Endothelial cell of umbilical vein (primary cell): ENCODE measurements at regions not wholly inside any gene's neighbourhood (a gene's known extent, or its start where the extent isn't known, plus 50 kb on each side); places are given as distances from the start of the nearest gene placed in this dataset.

Source experiments
- BruUV-seq: library from RNA; stranded (reverse); fragments of 400-500 nt; replicated peaks from 2 replicates; lab custom pipeline; 2021; lab: Mats Ljungman, UMichigan
- CTCF ChIA-PET: fragments of 300-600, 350-600 bp; sonication (Branson Sonifier 250); formaldehyde crosslinking; loops from one replicate; lab custom pipeline; 2021; ENCODE audit warnings: antibody characterized with exemption, inconsistent platforms; lab: Charles Lee
- POLR2A ChIA-PET: fragments of 300-600, 350-600 bp; sonication (Branson Sonifier 250); formaldehyde crosslinking; loops from one replicate; lab custom pipeline; 2021; ENCODE audit warnings: antibody characterized with exemption, inconsistent platforms; lab: Charles Lee
- DNase-seq: peaks from one replicate; pipeline ENCODE4 v3.0.0-alpha.2; 2011; ENCODE audit warnings: low read depth, low spot score
- FAIRE-seq: peaks from 2 replicates; lab custom pipeline; 2011; peaks lifted over from hg19 to GRCh38; lab: Jason Lieb, UNC
- H2AFZ ChIP-seq: 2 replicates; pipeline ENCODE4 v1.6.0; 2012; ENCODE audit warnings: low read depth, low read length, control low read depth, inconsistent platforms
- H3K27ac ChIP-seq: 2 replicates; pipeline ENCODE4 v1.5.1; 2011; ENCODE audit warnings: low read depth, mild to moderate bottlenecking, control low read depth, low read length, moderate library complexity; ENCODE audit not compliant: insufficient read depth
- H3K27me3 ChIP-seq, 2 experiments: 2 replicates each; pipeline versions ENCODE4 v1.6.0 to v1.6.1; 2011; ENCODE audit warnings: low read length in 2 of 2, mixed read lengths in 1 of 2; ENCODE audit not compliant: control insufficient read depth in 2 of 2, insufficient read depth in 2 of 2
- H3K36me3 ChIP-seq, 2 experiments: 2 replicates in 1 of 2; 3 replicates in 1 of 2; pipeline ENCODE4 v1.5.1; 2011; ENCODE audit warnings: low read length in 2 of 2, mild to moderate bottlenecking in 1 of 2, moderate library complexity in 1 of 2; ENCODE audit not compliant: control insufficient read depth in 2 of 2, insufficient read depth in 2 of 2; ENCODE audit errors: extremely low read depth in 1 of 2
- H3K4me1 ChIP-seq: 3 replicates; pipeline ENCODE4 v1.5.1; 2011; ENCODE audit warnings: mild to moderate bottlenecking, low read length; ENCODE audit not compliant: control insufficient read depth, insufficient read depth; ENCODE audit errors: extremely low read depth
- H3K4me2 ChIP-seq: 2 replicates; pipeline ENCODE4 v1.6.1; 2011; ENCODE audit warnings: low read length, control low read depth, mixed read lengths; ENCODE audit not compliant: insufficient read depth
- H3K4me3 ChIP-seq, 3 experiments: fragments of 200-600 bp in 1 of 3; sonication (generic), shearing (Covaris generic) in 1 of 3; replicated peaks in 1 of 3; 2 replicates each; pipeline ENCODE4 v1.5.1; 2011 to 2016; ENCODE audit warnings: control low read depth in 3 of 3, low read length in 3 of 3, mild to moderate bottlenecking in 2 of 3, inconsistent platforms in 1 of 3, low read depth in 1 of 3, moderate library complexity in 1 of 3; ENCODE audit not compliant: insufficient read depth in 1 of 3
- H3K79me2 ChIP-seq: 2 replicates; pipeline ENCODE4 v1.6.0; 2012; ENCODE audit warnings: low read length, inconsistent platforms; ENCODE audit not compliant: control insufficient read depth, insufficient read depth
- H3K9ac ChIP-seq: replicated peaks from 2 replicates; pipeline ENCODE3; 2011; ENCODE audit warnings: low read length, control low read depth; ENCODE audit not compliant: insufficient read depth; ENCODE audit errors: extremely low read depth
- H3K9me1 ChIP-seq: replicated peaks from 3 replicates; pipeline ENCODE4 v1.6.0; 2011; ENCODE audit warnings: mild to moderate bottlenecking, low read length; ENCODE audit not compliant: control insufficient read depth, insufficient read depth; ENCODE audit errors: extremely low read depth
- H3K9me3 ChIP-seq: replicated peaks from 2 replicates; pipeline ENCODE4 v1.5.1; 2012; ENCODE audit warnings: low read length, inconsistent platforms; ENCODE audit not compliant: control insufficient read depth, insufficient read depth
- H4K20me1 ChIP-seq: replicated peaks from 2 replicates; pipeline ENCODE3; 2011; ENCODE audit warnings: mild to moderate bottlenecking, low read length; ENCODE audit not compliant: control insufficient read depth, insufficient read depth; ENCODE audit errors: extremely low read depth
- CTCF ChIP-seq, 2 donors: IDR thresholded peaks; 1 replicate in 1 of 2; 2 replicates in 1 of 2; pipeline ENCODE4 v1.5.1; 2011; ENCODE audit warnings: low read length in 2 of 2, mild to moderate bottlenecking in 2 of 2, moderate library complexity in 2 of 2, control low read depth in 1 of 2, inconsistent platforms in 1 of 2, low read depth in 1 of 2; ENCODE audit not compliant: insufficient read depth in 1 of 2; ENCODE audit errors: extremely low read depth in 1 of 2
- EZH2 ChIP-seq: IDR thresholded peaks from 2 replicates; pipeline ENCODE4 v1.6.1; 2012; ENCODE audit warnings: borderline replicate concordance, low read depth, mild to moderate bottlenecking, moderate library complexity, low read length, inconsistent platforms; ENCODE audit not compliant: severe bottlenecking
- FOS ChIP-seq: IDR thresholded peaks from 2 replicates; pipeline ENCODE4 v1.6.1; 2011; ENCODE audit warnings: mild to moderate bottlenecking, low read length, moderate library complexity, borderline replicate concordance; ENCODE audit not compliant: insufficient read depth
- GATA2 ChIP-seq: IDR thresholded peaks from 2 replicates; pipeline ENCODE4 v1.7.0; 2011; ENCODE audit warnings: low read depth, mild to moderate bottlenecking, moderate library complexity, mixed read lengths, low read length; ENCODE audit not compliant: insufficient read length, insufficient read depth
- JUN ChIP-seq: IDR thresholded peaks from 2 replicates; pipeline ENCODE4 v1.6.1; 2011; ENCODE audit warnings: borderline replicate concordance, low read depth; ENCODE audit not compliant: insufficient read length, insufficient read depth
- MAX ChIP-seq: IDR thresholded peaks from 2 replicates; pipeline ENCODE4 v1.6.1; 2011; ENCODE audit not compliant: insufficient read depth, insufficient read length
- MYC ChIP-seq: IDR thresholded peaks from one replicate; pipeline ENCODE4 v1.6.1; 2011; ENCODE audit warnings: mild to moderate bottlenecking, low read depth, low read length
- POLR2A ChIP-seq: IDR thresholded peaks from 2 replicates; pipeline ENCODE4 v1.6.1; 2012; ENCODE audit warnings: low read depth, mild to moderate bottlenecking, control low read depth, low read length
- POLR2AphosphoS5 ChIP-seq: IDR thresholded peaks from 2 replicates; pipeline ENCODE4 v1.6.1; 2012; ENCODE audit warnings: low read depth, mild to moderate bottlenecking, control low read depth, low read length, moderate library complexity; ENCODE audit not compliant: insufficient read depth
- dilution Hi-C: fragments of 300-500 bp; cut with MboI; formaldehyde crosslinking; loops from one replicate; pipeline ENCODE4 v1.15.0; 2019; ENCODE audit warnings: low sequenced_read_pairs; ENCODE audit not compliant: extremely low pct_ligation_motif_present
- intact Hi-C: fragments of 100-400 bp; cut with micrococcal nuclease; formaldehyde crosslinking; loops from one replicate; pipeline ENCODE4 v1.10.0; 2022

- no peak overlapping the region for H3K4me3 ChIP-seq
- H3K36me3 ChIP-seq, result no peaks in the 10 kb centered on the region
- no peaks in the 10 kb centered on the region for H3K9me3 ChIP-seq
- ChIA-PET CTCF (no interaction called here), POLR2A (no interaction called here)
- no peaks in the 10 kb centered on the region for H3K9me1 ChIP-seq
- TF ChIP-seq MYC, result no peak
- no peak for TF ChIP-seq MAX
- TF ChIP-seq EZH2, result no peak
- no peak for TF ChIP-seq CTCF (IDR thresholded peaks at IDR 0.05; ENCODE audit: extremely low read depth in 1 of 2, insufficient read depth in 1 of 2, low read depth in 1 of 2, low read length in 2 of 2)
- TF ChIP-seq POLR2A, result no peak
- TF ChIP-seq GATA2, result no peak
- no peak for TF ChIP-seq POLR2AphosphoS5
- no peak for TF ChIP-seq FOS
- TF ChIP-seq JUN, result no peak
- no peaks in the 10 kb centered on the region for H3K79me2 ChIP-seq
- no peaks in the 10 kb centered on the region for H4K20me1 ChIP-seq
- intact Hi-C loops, result no loop called here
- H3K4me2 ChIP-seq, result no peak overlapping the region
- H3K27me3 ChIP-seq, result no peaks in the 10 kb centered on the region
- no peak overlapping the region for H2AFZ ChIP-seq
- no peak overlapping the region for H3K27ac ChIP-seq
- H3K4me1 ChIP-seq, result no peaks in the 10 kb centered on the region
- DNase-seq, result no peak
- dilution Hi-C loops, result no loop called here
- no peak for FAIRE-seq
- no TSS peak for BruUV-seq
- H3K9ac ChIP-seq, result no peak overlapping the region
Measured at GRCh38 chr2:75317802-75318201, 118.5 kb upstream of the TACR1 start.
